HG02852 (cell line): ENCODE measurements at regions not wholly inside any gene's neighbourhood (a gene's known extent, or its start where the extent isn't known, plus 50 kb on each side); places are given as distances from the start of the nearest gene placed in this dataset.
"Not testable (repeated sequence)": the region's sequence is repeated elsewhere in the genome, so short reads cannot be mapped to it uniquely, and the experiment has no call there.

Experiments
- ATAC-seq: cut with Tn5 transposase; IDR thresholded peaks from one replicate; pipeline ENCODE4 v1.9.1; 2021; ENCODE audit warnings: mild to moderate bottlenecking, moderate library complexity; ENCODE audit not compliant: unreplicated experiment

DNA sequence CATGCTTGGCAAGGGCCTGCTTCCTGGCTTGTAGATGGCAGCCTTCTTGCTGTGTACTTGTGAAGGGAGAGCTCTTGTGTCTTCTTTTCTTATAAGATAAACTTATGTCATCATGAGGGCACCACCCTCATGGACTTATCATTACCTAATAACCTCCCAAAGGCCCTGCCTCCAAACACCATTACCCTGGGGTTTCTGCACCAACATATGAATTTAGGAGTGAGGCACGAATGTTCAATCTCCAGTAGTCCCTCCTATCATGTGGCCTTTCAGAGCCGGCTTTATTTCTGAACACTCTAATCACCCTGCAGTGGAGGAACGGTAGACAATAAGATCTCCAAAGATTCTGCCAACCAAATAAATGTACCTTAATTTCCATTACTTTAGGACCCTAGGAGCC is 144.3 kb downstream of the ABCC12 start:
- no peak for ATAC-seq

DNA sequence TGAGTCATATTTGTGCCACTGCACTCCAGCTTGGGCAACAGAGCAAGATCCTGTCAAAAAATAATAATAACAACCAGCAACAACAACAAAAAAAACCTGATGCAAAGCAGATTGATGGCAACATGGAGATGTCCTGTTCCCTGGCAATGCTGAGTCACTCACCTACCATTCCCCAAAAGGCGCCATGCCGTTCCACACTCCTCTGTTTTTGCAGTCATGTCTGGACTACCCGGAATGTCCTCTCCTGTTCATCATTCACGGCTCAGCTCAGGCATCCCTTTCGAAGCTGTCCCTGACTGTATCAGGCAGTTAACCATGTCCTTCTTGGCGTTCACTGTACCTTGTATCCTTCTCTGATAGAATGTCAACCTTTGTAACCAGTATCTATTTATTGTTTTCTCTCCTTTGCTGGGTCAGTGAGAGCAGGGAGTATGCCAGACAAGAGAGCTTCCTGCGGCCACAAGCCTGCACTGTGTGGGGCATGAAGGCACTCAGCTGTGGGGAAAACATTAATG is 147.7 kb downstream of the ABCC12 start:
- no peak for ATAC-seq

DNA sequence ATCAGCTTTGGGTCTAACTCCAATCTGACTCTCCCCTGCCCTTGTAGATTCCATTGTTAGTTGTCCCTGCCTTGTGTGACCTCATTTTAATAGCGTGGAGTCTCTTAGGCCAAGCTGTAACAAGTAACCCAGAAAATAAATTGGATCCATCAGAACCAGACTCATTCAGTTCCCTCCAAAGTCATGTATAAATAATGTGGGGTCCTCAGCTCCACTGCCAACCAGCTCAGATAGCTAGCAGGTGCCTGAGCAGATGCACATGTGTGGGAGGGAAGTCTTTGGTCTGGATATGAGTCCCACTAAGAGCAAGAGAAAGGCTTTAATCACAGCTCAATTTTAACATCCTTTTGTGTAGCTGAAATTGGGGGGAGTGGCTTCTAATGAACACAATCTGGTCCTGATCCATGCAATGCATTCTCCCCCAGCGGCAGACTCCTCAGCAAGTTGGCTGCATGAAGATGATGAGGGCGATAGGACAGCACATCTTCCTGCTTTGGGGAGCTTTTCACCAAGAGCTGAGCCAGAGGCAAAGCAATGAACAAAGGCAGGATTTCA is 151.6 kb downstream of the ABCC12 start:
- ATAC-seq: no peak

DNA sequence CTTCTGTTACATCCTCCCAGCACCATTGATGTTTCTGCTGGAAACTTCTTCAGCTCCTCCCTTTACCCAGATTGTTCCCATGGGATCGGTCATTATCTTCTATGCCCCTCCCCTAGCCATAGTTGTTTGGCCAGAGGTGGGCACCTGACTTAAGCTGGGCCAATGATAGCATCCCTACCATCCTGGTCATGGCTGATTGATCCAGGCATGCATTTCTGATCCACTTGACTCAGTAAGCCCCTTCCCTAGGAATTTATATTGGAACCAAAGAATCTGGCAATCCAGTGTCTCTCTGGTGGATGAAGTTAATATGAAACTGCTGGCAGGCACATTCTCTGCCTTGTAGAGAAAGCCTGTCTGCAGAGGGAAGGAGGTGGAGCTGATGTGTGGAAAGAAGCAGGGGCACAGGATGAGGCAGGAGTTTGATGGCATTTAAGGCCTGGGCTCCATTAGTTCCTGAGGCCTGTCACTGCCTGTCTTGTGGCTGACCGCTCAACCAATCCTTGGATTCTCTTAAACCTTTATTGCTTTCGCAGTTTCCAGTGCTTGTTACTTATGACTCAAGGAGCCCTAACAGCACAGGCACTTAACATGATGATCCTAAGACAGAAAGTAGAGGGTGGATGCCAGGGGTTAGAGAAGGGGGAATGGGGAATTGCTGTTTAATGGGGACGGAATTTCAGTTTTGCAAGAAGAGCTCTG is 152.4 kb downstream of the ABCC12 start:
- ATAC-seq: no peak

DNA sequence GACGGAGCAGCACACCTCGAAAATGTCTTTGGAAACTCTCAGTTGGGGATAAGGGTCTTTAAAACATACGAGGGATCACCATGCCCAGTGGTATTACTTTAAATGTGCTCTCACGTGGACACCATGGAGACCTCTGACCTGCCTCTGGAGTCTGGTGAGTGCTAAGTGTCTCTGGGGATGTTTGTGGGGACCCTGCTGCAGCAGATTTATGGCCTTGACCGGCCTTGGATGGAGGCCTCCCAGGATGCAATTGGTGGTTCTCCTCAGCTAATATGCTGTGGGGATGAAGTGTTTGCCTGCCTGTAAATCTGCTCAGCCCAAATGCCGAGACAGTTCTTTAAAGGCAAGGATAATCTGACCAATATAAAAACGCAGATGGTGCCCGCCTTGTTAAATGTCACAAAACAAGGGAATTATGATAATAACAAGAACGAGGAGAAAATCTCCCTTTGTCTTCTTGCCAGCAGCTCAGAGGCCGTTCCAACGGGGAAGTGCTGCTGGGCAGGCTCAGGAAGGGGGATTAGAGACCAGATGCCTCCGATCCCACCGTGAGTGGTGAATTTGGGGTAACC is 154.4 kb downstream of the ABCC12 start:
- ATAC-seq: no peak

DNA sequence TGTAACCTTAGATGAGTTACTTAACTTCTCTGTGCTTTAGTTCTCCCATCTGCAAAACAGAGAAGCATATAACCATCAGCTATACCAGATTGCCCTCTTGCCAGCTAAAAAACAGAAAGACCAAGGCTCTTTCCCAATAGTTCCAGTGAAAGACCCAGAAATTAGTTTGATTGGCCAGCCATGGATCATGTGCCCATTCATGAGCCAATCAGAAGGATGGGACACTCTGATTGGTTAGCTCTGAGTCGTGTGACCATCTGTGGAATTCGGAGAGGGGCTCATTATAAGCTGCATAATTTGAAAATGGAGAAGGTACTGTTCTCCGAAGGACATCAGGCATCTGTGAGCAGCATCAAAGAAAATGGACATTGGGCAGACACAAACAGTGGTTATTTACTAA is 155.2 kb downstream of the ABCC12 start:
- ATAC-seq: no peak

DNA sequence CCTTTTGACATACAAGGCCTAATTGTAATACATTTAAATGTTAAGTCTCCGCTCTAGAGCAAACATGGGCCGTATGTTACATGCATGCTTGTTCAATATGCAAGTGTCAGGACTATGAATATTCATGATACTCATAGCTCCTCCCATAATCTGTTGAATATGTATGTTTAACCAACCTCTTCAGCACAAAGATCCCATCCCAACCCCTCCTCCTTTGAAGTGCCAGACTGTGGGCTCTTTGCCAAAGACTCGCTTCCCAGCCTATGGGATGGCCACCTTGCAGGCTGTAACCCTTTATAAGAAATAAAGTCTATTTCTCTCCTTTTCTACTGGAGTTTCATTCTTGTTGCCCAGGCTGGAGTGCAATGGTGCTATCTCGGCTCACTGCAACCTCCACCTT is 156.2 kb downstream of the ABCC12 start:
- ATAC-seq: no peak

DNA sequence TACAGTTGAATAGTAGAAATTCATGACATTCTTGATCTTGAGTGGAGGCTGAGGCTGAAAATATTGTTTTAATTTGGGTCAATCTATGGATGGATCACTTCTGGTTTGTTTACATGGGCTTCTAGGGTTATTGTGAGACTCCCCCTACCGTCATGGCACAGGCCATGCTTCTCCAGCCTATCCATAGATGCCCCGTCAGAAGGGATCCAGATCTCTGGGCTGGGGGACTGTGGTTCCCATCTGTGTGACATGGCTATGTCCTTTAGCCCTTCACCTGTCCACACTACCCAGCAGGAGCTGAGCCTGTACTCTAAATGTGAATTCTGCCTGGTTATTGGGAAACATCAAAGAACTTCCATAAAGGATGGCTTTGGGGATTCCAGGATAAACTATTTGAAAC is 160.4 kb downstream of the ABCC12 start:
- no peak for ATAC-seq

DNA sequence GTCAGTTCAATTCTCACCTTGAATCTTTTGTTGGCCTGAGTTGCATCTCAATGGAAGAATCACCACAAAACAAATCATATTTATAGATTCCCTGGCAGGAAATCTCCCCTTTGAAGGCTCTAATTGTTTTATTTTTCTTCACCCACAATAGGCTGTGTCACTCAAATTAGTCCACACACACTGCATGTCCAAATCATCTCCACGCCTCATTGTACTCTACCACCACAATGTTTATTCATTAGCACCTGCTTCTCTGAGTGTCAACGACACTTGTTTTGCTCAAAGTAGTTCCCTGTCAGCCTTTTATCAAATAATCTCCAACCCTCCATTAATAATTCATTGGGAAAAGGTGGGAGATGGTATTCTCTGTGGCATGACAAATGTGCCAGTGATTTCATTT is 164.3 kb downstream of the ABCC12 start:
- no peak for ATAC-seq

DNA sequence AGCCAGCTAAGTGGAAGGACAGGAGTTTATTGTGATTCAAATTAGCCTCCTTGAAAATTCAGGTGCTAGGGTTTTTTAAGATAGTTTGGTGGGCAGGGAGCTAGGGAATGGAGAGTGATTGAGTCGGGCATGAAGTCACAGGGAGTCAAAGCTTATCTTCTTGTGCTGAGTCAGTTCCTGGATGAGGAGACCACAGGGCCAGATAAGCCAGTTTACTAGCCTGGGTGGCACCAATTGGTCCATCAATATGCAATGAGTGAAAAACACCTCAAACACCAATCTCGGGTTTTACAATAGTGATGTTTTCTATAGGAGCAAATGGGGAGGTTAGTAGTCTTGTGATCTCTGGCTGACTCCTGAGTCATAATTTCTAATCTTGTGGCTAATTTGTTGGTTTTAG is 165.1 kb downstream of the ABCC12 start:
- ATAC-seq: no peak

DNA sequence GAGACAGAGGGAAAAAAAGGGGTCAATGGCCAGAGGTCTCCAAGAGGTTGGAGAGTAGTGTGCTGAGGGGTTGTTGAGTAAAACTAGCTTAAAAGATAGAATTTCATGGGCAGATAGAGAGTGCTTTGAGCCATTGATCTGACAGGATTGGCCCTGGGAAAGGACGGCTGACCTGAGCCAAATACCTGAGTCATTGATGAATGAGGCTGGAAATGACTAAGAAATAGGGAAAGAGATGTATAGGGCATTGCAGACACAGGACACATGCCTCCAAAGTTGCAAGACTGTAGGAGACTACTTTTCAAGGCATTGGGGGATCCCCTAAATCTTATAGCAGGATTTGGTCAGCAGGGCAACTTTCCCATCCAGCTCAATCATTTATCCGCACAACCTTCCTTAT is 168.7 kb downstream of the ABCC12 start:
- ATAC-seq: no peak

DNA sequence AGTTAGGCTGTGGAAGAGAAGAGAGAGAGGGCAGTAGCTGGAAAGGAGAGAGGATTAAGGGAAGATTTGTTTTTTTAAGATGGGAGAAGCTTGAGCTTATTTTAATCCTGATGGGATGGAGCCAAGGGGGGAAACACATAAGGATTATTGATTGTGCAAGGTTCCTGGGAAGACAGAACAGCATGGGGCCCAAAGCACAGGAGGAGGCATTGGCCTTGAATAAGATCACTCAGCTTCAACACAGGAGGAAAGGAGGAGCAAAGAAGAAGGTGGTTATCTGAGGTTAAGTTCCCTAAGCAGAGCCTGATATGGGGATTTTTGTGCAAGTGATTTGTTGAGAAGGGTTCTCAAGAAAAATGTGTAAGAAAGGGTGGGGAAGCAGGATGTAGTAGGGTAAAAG is 169.8 kb downstream of the ABCC12 start:
- no peak for ATAC-seq

DNA sequence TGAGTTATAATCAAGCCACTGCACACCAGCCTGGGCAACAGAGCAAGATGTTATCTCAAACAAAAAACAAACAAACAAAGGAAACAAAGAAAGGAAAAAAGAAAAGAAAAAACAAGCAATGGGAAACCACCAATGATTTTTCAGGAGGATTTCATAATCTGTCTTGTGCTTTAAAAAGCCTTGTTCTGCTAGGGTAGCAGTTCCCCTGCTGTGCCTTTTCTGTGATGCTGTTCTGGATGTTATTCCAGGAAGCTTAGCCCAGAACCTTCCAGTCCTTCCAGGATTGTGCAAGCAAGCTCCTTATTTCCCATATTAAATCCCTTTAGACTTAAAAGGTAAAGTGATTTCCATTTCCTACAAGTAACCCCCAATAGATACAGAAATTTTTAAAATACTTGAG is 171.1 kb downstream of the ABCC12 start:
- ATAC-seq: no peak

DNA sequence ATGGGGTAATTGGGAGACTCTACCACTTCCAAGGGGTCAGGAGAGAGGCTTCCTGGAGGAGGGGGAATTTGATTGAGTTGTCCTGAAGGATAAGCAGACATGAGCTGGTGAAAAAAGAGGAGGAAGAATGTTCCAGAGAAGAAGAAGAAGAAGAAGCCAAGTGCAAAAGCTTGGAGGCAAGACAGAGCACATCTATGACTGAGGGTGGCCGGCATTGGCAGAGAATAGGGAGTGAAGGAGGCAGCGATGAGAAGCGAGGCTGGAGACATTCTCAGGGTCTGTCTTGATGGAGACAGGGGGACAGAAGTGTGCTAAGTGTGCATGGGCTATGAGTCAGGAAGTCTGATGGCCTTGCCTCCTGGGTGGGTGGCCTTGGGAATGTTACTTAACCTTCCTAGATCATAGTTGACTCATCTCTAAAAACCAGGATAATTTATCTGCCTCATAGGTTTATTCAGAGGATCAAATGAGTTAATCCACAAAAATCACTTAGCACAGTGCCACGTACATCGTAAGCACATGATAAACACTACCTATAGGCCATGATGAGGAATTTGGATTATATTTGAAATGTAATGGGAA is 171.7 kb downstream of the ABCC12 start:
- ATAC-seq: no peak

DNA sequence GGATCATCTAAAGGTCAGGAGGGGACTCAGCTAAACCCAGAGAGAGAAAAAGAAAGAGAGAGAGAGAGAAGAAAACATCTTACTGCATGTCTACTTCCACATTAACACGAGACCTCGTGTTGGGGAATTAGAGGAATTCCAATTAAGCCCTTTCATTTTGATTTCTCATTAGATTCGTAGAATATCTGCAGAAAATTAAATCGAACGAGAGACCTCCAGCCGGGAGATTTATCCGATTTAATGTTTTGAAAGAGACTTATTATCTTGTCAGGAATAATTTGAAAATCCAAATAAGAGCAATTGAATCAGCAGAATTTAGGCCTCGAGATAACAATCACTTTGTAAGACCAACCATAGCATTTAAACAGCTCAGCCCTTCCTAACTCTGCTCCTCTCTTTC is 175.6 kb downstream of the ABCC12 start:
- no peak for ATAC-seq

DNA sequence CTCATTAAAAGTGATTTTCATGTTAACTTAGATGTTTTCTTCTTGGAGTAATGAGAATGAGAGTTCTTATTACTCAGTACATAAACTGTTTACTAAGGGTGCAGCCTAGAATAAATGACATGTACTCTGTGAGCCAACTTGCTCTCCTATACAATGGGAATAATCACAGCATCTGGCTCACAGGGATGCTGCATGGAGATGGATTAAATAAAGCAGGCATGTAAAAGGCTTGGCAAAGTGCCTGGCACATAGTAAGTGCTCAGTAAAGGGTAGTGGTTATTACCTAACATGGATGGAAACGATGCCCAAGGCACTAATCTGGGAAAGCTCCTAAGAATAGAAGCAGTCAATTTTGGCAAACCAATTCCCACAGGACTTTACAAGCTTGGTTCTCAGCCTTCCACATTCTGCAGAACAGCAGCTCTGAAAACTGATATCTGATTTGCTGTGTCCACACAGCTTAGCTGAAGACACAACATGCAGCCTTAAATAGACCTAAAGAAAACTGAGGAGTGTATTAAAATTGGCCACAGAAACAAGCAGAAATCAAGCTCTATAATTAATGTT is 176.1 kb downstream of the ABCC12 start:
- no peak for ATAC-seq

DNA sequence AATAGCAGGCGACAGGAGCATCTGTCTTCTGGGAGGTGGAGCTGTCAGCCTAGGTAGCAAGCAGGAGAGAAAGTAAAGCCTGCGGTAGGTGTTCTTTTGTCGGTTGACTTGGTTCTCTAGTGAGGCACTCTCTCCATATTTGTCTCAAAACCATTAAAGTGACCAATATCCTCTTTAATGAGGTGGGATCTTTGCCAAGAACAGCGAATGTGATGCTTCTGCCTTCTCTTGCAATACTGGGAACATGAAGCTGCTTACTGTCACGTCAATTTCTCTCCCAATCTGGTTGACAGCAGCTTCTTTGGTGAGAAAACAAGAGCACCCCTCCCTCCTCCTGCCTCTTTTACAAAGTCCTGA is 176.7 kb downstream of the ABCC12 start:
- ATAC-seq: no peak

DNA sequence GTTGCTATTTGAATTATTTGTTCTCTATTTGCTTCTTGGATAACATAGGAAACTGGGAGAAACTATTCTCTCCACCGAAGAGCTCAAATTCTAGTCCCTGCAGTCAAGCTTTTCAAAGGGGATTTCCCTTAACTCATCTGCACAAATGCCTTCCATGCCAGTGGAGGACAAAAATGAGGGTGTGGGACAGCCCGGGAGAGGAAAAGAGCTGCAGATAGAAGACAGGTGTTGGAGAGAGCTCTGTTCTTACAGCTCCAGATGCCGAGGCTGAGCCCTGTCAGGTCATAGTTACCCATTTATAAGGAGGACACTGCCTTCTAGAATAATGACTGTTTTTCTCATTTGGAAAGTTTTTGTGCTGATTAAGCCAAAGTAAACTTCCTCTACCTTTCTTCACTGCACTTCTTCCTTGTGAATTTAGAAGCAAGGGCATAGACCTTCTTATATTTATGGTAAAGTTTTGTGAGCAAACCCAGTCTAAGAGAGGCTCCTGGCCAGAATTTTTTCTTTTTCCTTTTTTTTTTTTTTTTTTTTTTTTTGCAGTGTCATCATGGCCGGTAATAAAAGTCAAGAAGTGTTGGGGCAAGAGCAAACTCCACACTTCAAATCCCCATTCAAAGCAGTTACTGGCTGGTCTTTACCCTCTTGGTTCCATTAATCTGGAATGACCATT is 177.2 kb downstream of the ABCC12 start:
- no peak for ATAC-seq

DNA sequence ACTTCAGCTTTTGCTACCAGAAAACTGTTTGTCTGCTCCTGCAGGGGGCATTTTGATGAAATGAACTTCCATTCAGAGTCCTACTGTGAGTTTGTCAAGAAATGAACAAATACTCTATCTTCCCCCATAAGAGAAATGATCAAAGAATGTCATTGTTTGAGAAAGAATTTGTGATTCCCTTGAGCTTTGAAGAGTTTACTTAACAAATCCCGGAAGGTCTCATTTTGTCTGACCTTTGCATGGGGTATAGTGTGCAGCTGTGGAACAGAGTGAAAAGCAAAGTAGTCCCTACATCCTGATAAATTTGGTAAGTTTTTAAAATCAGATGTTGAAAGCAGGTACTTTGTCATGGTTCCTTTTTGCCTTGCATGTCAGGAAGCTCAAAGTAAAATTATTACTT is 178.0 kb downstream of the ABCC12 start:
- ATAC-seq: no peak

DNA sequence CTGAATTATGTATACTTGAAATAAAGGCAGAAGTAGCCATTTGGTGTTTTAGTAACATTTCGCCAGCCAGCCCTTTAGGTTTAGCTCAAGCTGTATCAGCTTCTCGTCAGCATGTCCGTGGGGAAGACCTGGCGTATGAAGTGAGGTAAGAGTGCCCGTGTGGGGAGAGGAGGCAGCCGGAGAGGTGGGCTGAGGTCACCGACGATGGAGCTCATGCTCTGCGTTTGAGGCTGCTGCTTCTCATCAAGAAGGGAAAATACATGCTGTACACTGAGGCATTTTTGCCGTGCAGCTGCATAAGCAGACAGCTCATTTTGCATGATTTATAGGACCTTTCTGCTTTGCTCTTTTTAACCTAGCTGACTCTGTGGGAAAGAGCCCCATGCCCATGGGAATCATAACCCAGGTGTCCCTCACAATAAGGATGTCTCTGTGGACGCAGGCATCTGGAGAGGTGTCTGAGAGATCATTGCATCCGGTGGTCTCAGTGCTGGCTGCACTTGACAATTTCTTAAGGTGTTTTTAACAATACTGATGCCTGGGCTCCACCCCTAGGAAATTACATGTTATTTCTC is 179.1 kb downstream of the ABCC12 start:
- ATAC-seq: no peak

DNA sequence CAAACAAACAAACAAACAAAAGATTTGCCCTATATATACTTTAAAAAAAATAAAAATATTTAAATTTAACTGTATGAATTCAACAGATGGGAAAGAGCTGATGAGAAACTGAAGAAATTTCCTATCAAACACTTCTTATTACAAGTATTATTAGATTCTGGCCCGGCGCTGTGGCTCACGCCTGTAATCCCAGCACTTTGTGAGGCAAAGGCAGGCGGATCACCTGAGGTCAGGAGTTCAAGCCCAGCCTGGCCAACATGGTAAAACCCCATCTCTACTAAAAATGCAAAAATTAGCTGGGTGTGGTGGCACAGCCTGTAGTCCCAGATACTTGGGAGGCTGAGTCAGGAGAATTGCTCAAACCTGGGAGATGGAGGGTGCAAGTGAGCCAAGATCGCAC is 180.8 kb downstream of the ABCC12 start:
- ATAC-seq: not testable (repeated sequence)
